Muscle layer of duodenum (tissue), 2 donors: ENCODE measurements at regions not wholly inside any gene's neighbourhood (a gene's known extent, or its start where the extent isn't known, plus 50 kb on each side); places are given as distances from the start of the nearest gene placed in this dataset.

Experiments used
- H3K27ac ChIP-seq: one replicate; pipeline ENCODE4 v1.7.0; 2013; ENCODE audit warnings: mild to moderate bottlenecking, low read length
- H3K27me3 ChIP-seq: one replicate; pipeline ENCODE4 v1.7.0; 2013; ENCODE audit warnings: low read depth, mild to moderate bottlenecking, control low read depth, low read length
- H3K36me3 ChIP-seq, 2 donors: one replicate each; pipeline ENCODE4 v1.7.0; 2013; ENCODE audit warnings: low read length in 2 of 2, control low read depth in 1 of 2, mild to moderate bottlenecking in 1 of 2; ENCODE audit not compliant: insufficient read depth in 2 of 2, control insufficient read depth in 1 of 2
- H3K4me1 ChIP-seq, 2 donors: one replicate each; pipeline ENCODE4 v1.7.0; 2013; ENCODE audit warnings: low read length in 2 of 2, mild to moderate bottlenecking in 2 of 2, control low read depth in 1 of 2, moderate library complexity in 1 of 2; ENCODE audit not compliant: insufficient read depth in 2 of 2, control insufficient read depth in 1 of 2
- H3K4me3 ChIP-seq, 2 donors: one replicate each; pipeline ENCODE4 v1.7.0; 2013; ENCODE audit warnings: low read length in 2 of 2, low read depth in 1 of 2, mild to moderate bottlenecking in 1 of 2
- H3K9me3 ChIP-seq, 2 donors: one replicate each; pipeline ENCODE4 v1.7.0; 2013; ENCODE audit warnings: low read length in 2 of 2, control low read depth in 1 of 2, mild to moderate bottlenecking in 1 of 2; ENCODE audit not compliant: control insufficient read depth in 1 of 2
- donor health status: healthy.

GRCh38 chr10:131426534-131426898 lies 115.0 kb upstream of the TCERG1L start:
- no peaks in the 10 kb centered on the region for H3K9me3 ChIP-seq
- no peaks in the 10 kb centered on the region for H3K4me1 ChIP-seq
- no peaks in the 10 kb centered on the region for H3K36me3 ChIP-seq
- H3K4me3 ChIP-seq = no peak overlapping the region
- H3K27ac ChIP-seq = no peak overlapping the region
- peaks cover 5% of the 10 kb centered on the region for H3K27me3 ChIP-seq

- peaks cover 5% of the 10 kb centered on the region for H3K27me3 ChIP-seq
Measured at GRCh38 chr10:131427281-131427680, 115.8 kb upstream of the TCERG1L start.

GRCh38 chr10:131427901-131428300 lies 116.4 kb upstream of the TCERG1L start:
- no peak overlapping the region for H3K4me3 ChIP-seq
- peaks cover 5% of the 10 kb centered on the region for H3K27me3 ChIP-seq
- no peak overlapping the region for H3K27ac ChIP-seq

More at GRCh38 chr10:131427281-131427680, 115.8 kb upstream of the TCERG1L start:
- H3K9me3 ChIP-seq = no peaks in the 10 kb centered on the region
- H3K4me1 ChIP-seq = no peaks in the 10 kb centered on the region
- H3K36me3 ChIP-seq = no peaks in the 10 kb centered on the region
- no peak overlapping the region for H3K4me3 ChIP-seq
- H3K27ac ChIP-seq = no peak overlapping the region

GRCh38 chr10:131429141-131429540 lies 117.6 kb upstream of the TCERG1L start:
- H3K27ac ChIP-seq = no peak overlapping the region
- H3K4me1 ChIP-seq = no peaks in the 10 kb centered on the region
- H3K27me3 ChIP-seq = peaks cover 5% of the 10 kb centered on the region
- no peaks in the 10 kb centered on the region for H3K36me3 ChIP-seq
- H3K4me3 ChIP-seq = no peak overlapping the region
- no peaks in the 10 kb centered on the region for H3K9me3 ChIP-seq

More at GRCh38 chr10:131427901-131428300, 116.4 kb upstream of the TCERG1L start:
- Histone ChIP-seq H3K4me1 (no peaks in the 10 kb centered on the region), H3K36me3 (no peaks in the 10 kb centered on the region), H3K9me3 (no peaks in the 10 kb centered on the region)

- H3K9me3 ChIP-seq = no peaks in the 10 kb centered on the region
- H3K4me1 ChIP-seq = no peaks in the 10 kb centered on the region
- H3K27me3 ChIP-seq = peaks cover 5% of the 10 kb centered on the region
- no peak overlapping the region for H3K4me3 ChIP-seq
- H3K36me3 ChIP-seq = no peaks in the 10 kb centered on the region
- no peak overlapping the region for H3K27ac ChIP-seq
Measured at GRCh38 chr10:131429942-131430341, 118.4 kb upstream of the TCERG1L start.

- H3K27me3 ChIP-seq = peaks cover 5% of the 10 kb centered on the region
- no peak overlapping the region for H3K4me3 ChIP-seq
- H3K27ac ChIP-seq = no peak overlapping the region
- H3K4me1 ChIP-seq = no peaks in the 10 kb centered on the region
- H3K36me3 ChIP-seq = no peaks in the 10 kb centered on the region
- no peaks in the 10 kb centered on the region for H3K9me3 ChIP-seq
Measured at GRCh38 chr10:131430716-131431412, 119.3 kb upstream of the TCERG1L start.

GRCh38 chr10:131431533-131431932 lies 120.0 kb upstream of the TCERG1L start:
- H3K4me1 ChIP-seq = peaks cover 0 to 3% of the 10 kb centered on the region in 2 donors
- no peaks in the 10 kb centered on the region for H3K36me3 ChIP-seq
- peaks cover 5% of the 10 kb centered on the region for H3K27me3 ChIP-seq
- H3K4me3 ChIP-seq = no peak overlapping the region
- H3K9me3 ChIP-seq = no peaks in the 10 kb centered on the region
- H3K27ac ChIP-seq = no peak overlapping the region

- no peaks in the 10 kb centered on the region for H3K9me3 ChIP-seq
- peaks cover 0 to 3% of the 10 kb centered on the region in 2 donors for H3K4me1 ChIP-seq
- no peaks in the 10 kb centered on the region for H3K36me3 ChIP-seq
- no peak overlapping the region for H3K27ac ChIP-seq
- H3K27me3 ChIP-seq = peaks cover 5% of the 10 kb centered on the region
- H3K4me3 ChIP-seq = no peak overlapping the region
Measured at GRCh38 chr10:131431978-131432690, 120.6 kb upstream of the TCERG1L start.

GRCh38 chr10:131433568-131433967 lies 122.0 kb upstream of the TCERG1L start:
- no peak overlapping the region for H3K4me3 ChIP-seq
- H3K9me3 ChIP-seq = no peaks in the 10 kb centered on the region
- H3K4me1 ChIP-seq = peaks cover 0 to 3% of the 10 kb centered on the region in 2 donors
- peaks cover 5% of the 10 kb centered on the region for H3K27me3 ChIP-seq
- no peaks in the 10 kb centered on the region for H3K36me3 ChIP-seq
- H3K27ac ChIP-seq = no peak overlapping the region

GRCh38 chr10:131435232-131435631 lies 123.7 kb upstream of the TCERG1L start:
- Histone ChIP-seq H3K27me3 (no peaks in the 10 kb centered on the region), H3K36me3 (no peaks in the 10 kb centered on the region), H3K4me1 (peaks cover 0 to 3% of the 10 kb centered on the region in 2 donors), H3K4me3 (no peak overlapping the region), H3K9me3 (no peaks in the 10 kb centered on the region), H3K27ac (no peak overlapping the region)

GRCh38 chr10:131435760-131436457 lies 124.4 kb upstream of the TCERG1L start:
- H3K4me3 ChIP-seq = no peak overlapping the region
- H3K4me1 ChIP-seq = peaks cover 0 to 3% of the 10 kb centered on the region in 2 donors
- H3K36me3 ChIP-seq = no peaks in the 10 kb centered on the region
- no peaks in the 10 kb centered on the region for H3K9me3 ChIP-seq
- H3K27me3 ChIP-seq = no peaks in the 10 kb centered on the region
- no peak overlapping the region for H3K27ac ChIP-seq
